A549 (cell line): ENCODE measurements at regions not wholly inside any gene's neighbourhood (a gene's known extent, or its start where the extent isn't known, plus 50 kb on each side); places are given as distances from the start of the nearest gene placed in this dataset.

Experiments used
- CTCF ChIP-seq: fragments of >200 bp; sonication (Bioruptor Twin); formaldehyde crosslinking; IDR thresholded peaks from 3 replicates; pipeline ENCODE4 v1.5.1; 2016
- EP300 ChIP-seq, 2 experiments: fragments of >200 bp; sonication (Bioruptor Twin); formaldehyde crosslinking; IDR thresholded peaks; 2 replicates in 1 of 2; 3 replicates in 1 of 2; pipeline ENCODE4 v1.6.1; 2016 to 2017
- POLR2A ChIP-seq: IDR thresholded peaks from 2 replicates; pipeline ENCODE4 v1.6.1; 2012; ENCODE audit warnings: mild to moderate bottlenecking, low read length

- no peak for TF ChIP-seq CTCF
- TF ChIP-seq EP300 (IDR thresholded peaks at IDR 0.05): no peak
- no peak for TF ChIP-seq POLR2A
These were observed 61.6 kb downstream of the SOWAHC start for GRCh38 chr2:109675666-109676345.
